Keratinocyte (primary cell): ENCODE measurements at regions not wholly inside any gene's neighbourhood (a gene's known extent, or its start where the extent isn't known, plus 50 kb on each side); places are given as distances from the start of the nearest gene placed in this dataset.

Source experiments
- DNase-seq: peaks from one replicate; pipeline ENCODE4 v3.0.0-alpha.2; 2011; ENCODE audit warnings: low read depth, missing footprints, low spot score
- FAIRE-seq: peaks from 2 replicates; lab custom pipeline; 2011; peaks lifted over from hg19 to GRCh38; lab: Jason Lieb, UNC
- H2AFZ ChIP-seq: 2 replicates; pipeline ENCODE4 v1.6.0; 2012; ENCODE audit warnings: low read length, control low read depth, inconsistent platforms; ENCODE audit not compliant: control insufficient read depth
- H3K27ac ChIP-seq: 2 replicates; pipeline ENCODE4 v1.5.1; 2011; ENCODE audit warnings: low read length; ENCODE audit not compliant: control insufficient read depth, insufficient read depth
- H3K27me3 ChIP-seq: 3 replicates; pipeline ENCODE4 v1.6.0; 2011; ENCODE audit warnings: low read length; ENCODE audit not compliant: control insufficient read depth, insufficient read depth; ENCODE audit errors: extremely low read depth
- H3K36me3 ChIP-seq, 2 experiments: 2 replicates in 1 of 2; 3 replicates in 1 of 2; pipeline ENCODE4 v1.5.1; 2011; ENCODE audit warnings: low read length in 2 of 2, mild to moderate bottlenecking in 1 of 2; ENCODE audit not compliant: control insufficient read depth in 2 of 2, insufficient read depth in 2 of 2; ENCODE audit errors: extremely low read depth in 1 of 2
- H3K4me1 ChIP-seq: 3 replicates; pipeline ENCODE4 v1.5.1; 2011; ENCODE audit warnings: low read length; ENCODE audit not compliant: control insufficient read depth, insufficient read depth; ENCODE audit errors: extremely low read depth
- H3K4me2 ChIP-seq: 3 replicates; pipeline ENCODE4 v1.6.0; 2011; ENCODE audit warnings: low read depth, low read length; ENCODE audit not compliant: control insufficient read depth, insufficient read depth; ENCODE audit errors: extremely low read depth
- H3K4me3 ChIP-seq, 3 experiments: fragments of 200-600 bp in 1 of 3; sonication (generic) in 1 of 3; 2 replicates in 2 of 3; 3 replicates in 1 of 3; pipeline ENCODE4 v1.5.1; 2011 to 2016; ENCODE audit warnings: low read length in 3 of 3, mild to moderate bottlenecking in 3 of 3, control low read depth in 2 of 3, inconsistent platforms in 1 of 3, low read depth in 1 of 3, mixed read lengths in 1 of 3, mixed run types in 1 of 3, moderate library complexity in 1 of 3; ENCODE audit not compliant: control insufficient read depth in 2 of 3, insufficient read depth in 2 of 3; ENCODE audit errors: extremely low read depth in 1 of 3
- H3K79me2 ChIP-seq: 2 replicates; pipeline ENCODE4 v1.6.0; 2012; ENCODE audit warnings: low read length; ENCODE audit not compliant: control insufficient read depth, insufficient read depth
- H3K9ac ChIP-seq: 3 replicates; pipeline ENCODE4 v1.6.0; 2011; ENCODE audit warnings: low read length; ENCODE audit not compliant: control insufficient read depth, insufficient read depth; ENCODE audit errors: extremely low read depth
- H3K9me1 ChIP-seq: 3 replicates; pipeline ENCODE4 v1.6.0; 2011; ENCODE audit warnings: low read length; ENCODE audit not compliant: control insufficient read depth, insufficient read depth; ENCODE audit errors: extremely low read depth
- H3K9me3 ChIP-seq: 2 replicates; pipeline ENCODE4 v1.5.1; 2012; ENCODE audit warnings: low read depth, low read length; ENCODE audit not compliant: control insufficient read depth
- H4K20me1 ChIP-seq: 3 replicates; pipeline ENCODE4 v1.6.0; 2011; ENCODE audit warnings: low read length; ENCODE audit not compliant: control insufficient read depth, insufficient read depth; ENCODE audit errors: extremely low read depth
- CTCF ChIP-seq, 3 experiments: IDR thresholded peaks in 1 of 3; conservative IDR thresholded peaks in 1 of 3; optimal IDR thresholded peaks in 1 of 3; 2 replicates in 2 of 3; 3 replicates in 1 of 3; pipeline versions ENCODE3 to v1.5.1; 2011; ENCODE audit warnings: low read length in 3 of 3, mild to moderate bottlenecking in 3 of 3, moderate library complexity in 2 of 3, control low read depth in 1 of 3, inconsistent platforms in 1 of 3; ENCODE audit not compliant: insufficient read depth in 2 of 3; ENCODE audit errors: extremely low read depth in 1 of 3
- EZH2 ChIP-seq: IDR thresholded peaks from one replicate; pipeline ENCODE4 v1.6.1; 2012; ENCODE audit warnings: inconsistent platforms, mild to moderate bottlenecking, low read length, moderate library complexity
- dilution Hi-C: fragments of 300-500 bp; cut with MboI; formaldehyde crosslinking; loops from one replicate; pipeline ENCODE4 v1.7.0; 2020; ENCODE audit warnings: low sequenced_read_pairs; ENCODE audit not compliant: extremely low pct_ligation_motif_present

DNA sequence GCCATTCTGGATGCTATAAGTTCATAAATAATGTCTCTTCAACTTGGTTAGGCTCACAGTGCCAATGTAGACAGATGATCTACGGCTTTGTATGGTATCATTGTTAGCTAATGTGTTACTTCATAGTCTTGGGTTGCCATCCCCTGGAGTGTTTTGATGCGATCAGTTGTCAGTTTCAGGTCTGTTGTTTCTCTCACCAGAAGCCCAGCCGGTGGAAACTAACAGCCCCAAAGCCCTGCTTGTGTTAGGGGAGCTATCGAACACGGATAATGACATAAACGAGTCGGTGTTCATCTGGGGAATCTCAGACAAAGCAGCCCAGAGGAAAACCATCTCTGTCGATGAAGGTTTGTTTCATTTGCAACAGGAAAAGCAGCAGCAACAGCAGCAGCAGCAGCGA is 107.4 kb upstream of the ANKFN1 start:
- FAIRE-seq (no peak), DNase-seq (no peak)
- no peaks in the 10 kb centered on the region for H4K20me1 ChIP-seq
- H3K9me3 ChIP-seq: no peaks in the 10 kb centered on the region
- H3K79me2 ChIP-seq: no peaks in the 10 kb centered on the region
- no peak overlapping the region for H2AFZ ChIP-seq
- no peaks in the 10 kb centered on the region for H3K9me1 ChIP-seq
- no peak overlapping the region for H3K4me3 ChIP-seq
- H3K27me3 ChIP-seq: no peaks in the 10 kb centered on the region
- no peaks in the 10 kb centered on the region for H3K36me3 ChIP-seq
- H3K9ac ChIP-seq: no peak overlapping the region
- H3K4me1 ChIP-seq: no peaks in the 10 kb centered on the region
- no peak overlapping the region for H3K4me2 ChIP-seq
- dilution Hi-C loops: no loop called here
- H3K27ac ChIP-seq: no peak overlapping the region
- TF ChIP-seq EZH2: no peak
- no peak for TF ChIP-seq CTCF (optimal IDR thresholded peaks at IDR 0.05 in 1 of 3, IDR thresholded peaks at IDR 0.05 in 1 of 3, conservative IDR thresholded peaks at IDR 0.05 in 1 of 3; ENCODE audit: extremely low read depth in 1 of 3, insufficient read depth in 2 of 3, low read length in 3 of 3)

DNA sequence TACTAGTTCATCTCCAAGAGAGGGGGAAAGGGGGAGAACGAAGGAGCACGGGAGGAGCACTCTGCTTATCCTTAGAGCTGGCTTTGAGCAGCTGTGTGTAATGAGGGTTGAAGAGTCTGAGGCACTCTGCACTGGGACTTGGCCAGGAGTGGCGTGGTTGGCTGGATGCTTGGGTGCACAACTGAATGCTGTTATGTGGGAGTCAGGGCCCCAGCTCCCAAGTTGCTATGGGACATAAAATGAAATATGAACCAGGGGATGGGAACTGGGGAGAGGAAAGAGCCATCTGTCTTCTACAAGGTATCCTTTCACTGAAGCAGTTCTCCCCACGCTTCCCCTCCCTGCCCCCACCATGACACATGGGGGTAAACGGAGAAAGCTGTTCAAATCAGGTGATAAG is 105.9 kb upstream of the ANKFN1 start:
- Histone ChIP-seq H3K4me2 (no peak overlapping the region), H3K27me3 (no peaks in the 10 kb centered on the region), H3K79me2 (no peaks in the 10 kb centered on the region), H3K36me3 (no peaks in the 10 kb centered on the region), H4K20me1 (no peaks in the 10 kb centered on the region), H3K9ac (no peak overlapping the region), H3K4me1 (no peaks in the 10 kb centered on the region), H3K9me3 (no peaks in the 10 kb centered on the region), H2AFZ (no peak overlapping the region), H3K9me1 (no peaks in the 10 kb centered on the region), H3K4me3 (no peak overlapping the region), H3K27ac (no peak overlapping the region)
- DNase-seq (no peak), FAIRE-seq (no peak)
- TF ChIP-seq EZH2 (no peak), CTCF (optimal IDR thresholded peaks at IDR 0.05 in 1 of 3, IDR thresholded peaks at IDR 0.05 in 1 of 3, conservative IDR thresholded peaks at IDR 0.05 in 1 of 3; ENCODE audit: extremely low read depth in 1 of 3, insufficient read depth in 2 of 3, low read length in 3 of 3) (no peak)
- dilution Hi-C loops: no loop called here
